ENCODE measurements at regions not wholly inside any gene's neighbourhood (a gene's known extent, or its start where the extent isn't known, plus 50 kb on each side); places are given as distances from the start of the nearest gene placed in this dataset.

DNA sequence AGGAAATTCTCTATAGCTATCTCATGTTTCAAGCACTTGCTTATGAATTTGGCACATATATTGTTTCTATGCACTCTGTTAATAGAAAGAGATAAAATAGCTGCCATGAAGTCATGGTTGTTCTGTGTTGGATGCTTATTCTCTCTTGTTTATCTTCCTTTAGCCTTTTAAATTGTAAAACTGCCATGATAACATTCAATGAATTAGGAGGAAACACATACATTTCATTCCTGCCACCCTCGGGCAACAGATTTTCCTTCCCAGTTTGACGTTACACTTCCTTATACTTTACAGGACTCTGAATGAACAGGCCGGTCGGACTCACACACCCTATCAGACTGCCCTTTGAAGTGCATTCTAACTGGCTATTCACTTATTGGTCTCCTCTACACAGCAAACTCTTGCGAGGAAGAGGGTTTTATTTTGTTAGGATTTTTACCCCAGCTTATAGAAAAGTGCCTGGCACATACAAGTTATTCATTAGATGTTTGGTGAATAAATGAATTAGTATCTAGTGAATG, 65.7 kb upstream of the FERD3L start:
- H3K23me2 ChIP-seq (ENCODE audit: low read depth, low read length): no peaks in the 10 kb centered on the region
- WGBS, 2 experiments (ENCODE audit: extremely low coverage in 1 of 2, insufficient coverage in 1 of 2, insufficient read length in 1 of 2, insufficient replicate concordance in 2 of 2, low coverage in 1 of 2, low lambda C conversion rate in 2 of 2, missing lambda C conversion rate in 1 of 2): 87% methylated on average over 5 of the region's 5 CpGs; no CpG with 5 or more reads in 1 of the 2 experiments
- H3K14ac ChIP-seq (ENCODE audit: insufficient read length): no peak overlapping the region
- no peak overlapping the region for H2BK120ac ChIP-seq (replicated peaks; ENCODE audit: low read depth, low read length)
- H3K4me2 ChIP-seq (ENCODE audit: insufficient read depth in 1 of 2, low read depth in 2 of 2, low read length in 2 of 2): no peak overlapping the region
- no peaks in the 10 kb centered on the region for H3K27me3 ChIP-seq (replicated peaks in 1 of 4; ENCODE audit: control insufficient read depth in 3 of 4, extremely low read depth in 1 of 4, insufficient read depth in 3 of 4, low read length in 3 of 4)
- H3K56ac ChIP-seq (replicated peaks; ENCODE audit: insufficient read length, low read depth, low read length): no peak overlapping the region
- no peak for TF ChIP-seq TBP (IDR thresholded peaks at IDR 0.05; ENCODE audit: low read depth, low read length)
- TF ChIP-seq YY1 (IDR thresholded peaks at IDR 0.05; ENCODE audit: low read depth, low read length): no peak
- no peak for TF ChIP-seq KDM4A (IDR thresholded peaks at IDR 0.05; ENCODE audit: low read depth, low read length, severe bottlenecking)
- no peak for TF ChIP-seq ASH2L (IDR thresholded peaks at IDR 0.05; ENCODE audit: low read length)
- no peak for TF ChIP-seq HDAC6 (IDR thresholded peaks at IDR 0.05; ENCODE audit: low read depth, low read length)
- TF ChIP-seq GABPA (IDR thresholded peaks at IDR 0.05; ENCODE audit: borderline replicate concordance, insufficient read depth, low read length): no peak
- TF ChIP-seq JUND (IDR thresholded peaks at IDR 0.05; ENCODE audit: low read length): no peak
- no peak for TF ChIP-seq GTF2F1 (IDR thresholded peaks at IDR 0.05; ENCODE audit: borderline replicate concordance, low read depth, low read length)
- TF ChIP-seq SP4 (IDR thresholded peaks at IDR 0.05; ENCODE audit: low read length): no peak
- TF ChIP-seq, protein P1, sequence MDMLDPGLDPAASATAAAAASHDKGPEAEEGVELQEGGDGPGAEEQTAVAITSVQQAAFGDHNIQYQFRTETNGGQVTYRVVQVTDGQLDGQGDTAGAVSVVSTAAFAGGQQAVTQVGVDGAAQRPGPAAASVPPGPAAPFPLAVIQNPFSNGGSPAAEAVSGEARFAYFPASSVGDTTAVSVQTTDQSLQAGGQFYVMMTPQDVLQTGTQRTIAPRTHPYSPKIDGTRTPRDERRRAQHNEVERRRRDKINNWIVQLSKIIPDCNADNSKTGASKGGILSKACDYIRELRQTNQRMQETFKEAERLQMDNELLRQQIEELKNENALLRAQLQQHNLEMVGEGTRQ (IDR thresholded peaks at IDR 0.05; ENCODE audit: low read length): no peak
- no peak for TF ChIP-seq TAF7 (optimal IDR thresholded peaks at IDR 0.05; ENCODE audit: borderline replicate concordance, low read depth, low read length)
- H3K36me3 ChIP-seq (ENCODE audit: control insufficient read depth in 2 of 4, insufficient read depth in 4 of 4, low read length in 3 of 4): no peaks in the 10 kb centered on the region
- H3K4me3 ChIP-seq (ENCODE audit: extremely low read depth in 1 of 4, insufficient read depth in 2 of 4, low read depth in 3 of 4, low read length in 4 of 4): no peak overlapping the region
- no peak overlapping the region for H3K9ac ChIP-seq (replicated peaks in 1 of 4; ENCODE audit: extremely low read depth in 1 of 4, low read depth in 3 of 4, low read length in 3 of 4)
- no peak overlapping the region for H3K27ac ChIP-seq (ENCODE audit: low read depth, low read length)
- no peaks in the 10 kb centered on the region for H4K20me1 ChIP-seq (replicated peaks in 1 of 2; ENCODE audit: control insufficient read depth in 1 of 2, insufficient read depth in 2 of 2, low read length in 2 of 2)
- H3K4me1 ChIP-seq (replicated peaks in 1 of 4; ENCODE audit: control insufficient read depth in 3 of 4, insufficient read depth in 4 of 4, low read length in 3 of 4): no peaks in the 10 kb centered on the region
- no peak overlapping the region for H2AFZ ChIP-seq (ENCODE audit: low read length)
- H2AK5ac ChIP-seq (ENCODE audit: low read depth, low read length): no peak overlapping the region
- DNase-seq (ENCODE audit: low read depth in 1 of 2, low spot score in 2 of 2) (no peak), FAIRE-seq (no peak)
- H3K4ac ChIP-seq (replicated peaks; ENCODE audit: insufficient read length, low read depth, low read length): no peak overlapping the region
- no peak overlapping the region for H2BK5ac ChIP-seq (ENCODE audit: low read depth, low read length)
- POLR2A ChIA-PET (ENCODE audit: partially characterized antibody): no interaction called here
- no peaks in the 10 kb centered on the region for H3K79me2 ChIP-seq (ENCODE audit: control insufficient read depth in 1 of 2, insufficient read depth in 2 of 2, low read length in 2 of 2)
- H2BK20ac ChIP-seq (ENCODE audit: low read length): no peak overlapping the region
- H3K23ac ChIP-seq (ENCODE audit: insufficient read length): no peak overlapping the region
- CTCF ChIA-PET (ENCODE audit: partially characterized antibody): no interaction called here
- H2BK12ac ChIP-seq (ENCODE audit: low read depth, low read length): no peak overlapping the region
- no peak overlapping the region for H2BK15ac ChIP-seq (ENCODE audit: low read length)
- no peaks in the 10 kb centered on the region for H3K79me1 ChIP-seq (ENCODE audit: low read depth, low read length)
- no peak overlapping the region for H3K18ac ChIP-seq (ENCODE audit: extremely low read depth, low read length)
- no peak overlapping the region for H4K91ac ChIP-seq (replicated peaks; ENCODE audit: insufficient read length, low read length)
- H3K9me3 ChIP-seq (ENCODE audit: insufficient read depth in 2 of 2, low read depth in 1 of 2, low read length in 1 of 2): no peaks in the 10 kb centered on the region
- H4K8ac ChIP-seq (ENCODE audit: extremely low read depth, insufficient read depth, low read length): no peak overlapping the region
- no peak overlapping the region for H4K5ac ChIP-seq (ENCODE audit: insufficient read length, low read depth, low read length)

Data from H1 (cell line).